ENCODE measurements at regions not wholly inside any gene's neighbourhood (a gene's known extent, or its start where the extent isn't known, plus 50 kb on each side); places are given as distances from the start of the nearest gene placed in this dataset.
"Not testable (repeated sequence)": the region's sequence is repeated elsewhere in the genome, so short reads cannot be mapped to it uniquely, and the experiment has no call there.

- no peak for TF ChIP-seq CTCF (IDR thresholded peaks at IDR 0.05)
- H3K4me2 ChIP-seq (replicated peaks; ENCODE audit: extremely low read depth, low read length, poor library complexity, severe bottlenecking) = no peak overlapping the region
- no peak overlapping the region for H3K9ac ChIP-seq (ENCODE audit: insufficient read depth, low read length, poor library complexity, severe bottlenecking)
- H3K9me3 Mint-ChIP-seq = peaks cover 0 to 9% (median 2%) of the 10 kb centered on the region in 7 donors
- no peak overlapping the region for H2AFZ ChIP-seq (ENCODE audit: insufficient read depth, low read depth, low read length, poor library complexity, severe bottlenecking)
- no peaks in the 10 kb centered on the region for H3K36me3 ChIP-seq (replicated peaks in 1 of 2; ENCODE audit: control insufficient read depth in 1 of 2, insufficient read depth in 2 of 2, low read length in 2 of 2)
- no peak overlapping the region for H3K4me3 Mint-ChIP-seq
- peaks cover 0 to 3% (median 0%) of the 10 kb centered on the region in 3 donors for H3K27me3 Mint-ChIP-seq (ENCODE audit: low read depth in 3 of 3)
- H3K9me3 ChIP-seq (replicated peaks in 1 of 2; ENCODE audit: control insufficient read depth in 1 of 2, insufficient read depth in 1 of 2, low read length in 2 of 2) = peaks cover 0 to 3% of the 10 kb centered on the region in 2 donors
- H3K36me3 Mint-ChIP-seq = no peaks in the 10 kb centered on the region
- intact Hi-C loops (cut with micrococcal nuclease) = no loop called here
- H3K4me1 ChIP-seq (ENCODE audit: control insufficient read depth in 1 of 2, insufficient read depth in 2 of 2, low read length in 2 of 2) = no peaks in the 10 kb centered on the region
- H3K4me1 Mint-ChIP-seq = no peaks in the 10 kb centered on the region
- no peaks in the 10 kb centered on the region for H4K20me1 ChIP-seq (ENCODE audit: insufficient read depth, low read length)
- no peak overlapping the region for H3K4me3 ChIP-seq (replicated peaks in 1 of 3; ENCODE audit: low read depth in 2 of 3, low read length in 3 of 3)
- H3K27me3 ChIP-seq (ENCODE audit: control insufficient read depth in 2 of 2, insufficient read depth in 2 of 2, low read length in 2 of 2) = no peaks in the 10 kb centered on the region
- no peak overlapping the region for H3K27ac Mint-ChIP-seq
- DNase-seq = no peak
- H3K27ac ChIP-seq (ENCODE audit: low read depth in 1 of 2, low read length in 2 of 2) = no peak overlapping the region
- no peaks in the 10 kb centered on the region for H3K79me2 ChIP-seq (ENCODE audit: insufficient read depth, low read length)
- WGBS (ENCODE audit: insufficient coverage) = 85% methylated on average over 3 of the region's 4 CpGs
Measured at GRCh38 chr10:81603106-81603620, 271.8 kb upstream of the NRG3 start.

- H3K4me1 Mint-ChIP-seq; H3K36me3 ChIP-seq (replicated peaks in 1 of 2; ENCODE audit: control insufficient read depth in 1 of 2, insufficient read depth in 2 of 2, low read length in 2 of 2); H3K27ac ChIP-seq (ENCODE audit: low read depth in 1 of 2, low read length in 2 of 2); H3K27ac Mint-ChIP-seq; H3K4me3 ChIP-seq (replicated peaks in 1 of 3; ENCODE audit: low read depth in 2 of 3, low read length in 3 of 3); H3K4me1 ChIP-seq (ENCODE audit: control insufficient read depth in 1 of 2, insufficient read depth in 2 of 2, low read length in 2 of 2); H4K20me1 ChIP-seq (ENCODE audit: insufficient read depth, low read length); H3K36me3 Mint-ChIP-seq; H3K4me2 ChIP-seq (replicated peaks; ENCODE audit: extremely low read depth, low read length, poor library complexity, severe bottlenecking); H3K27me3 ChIP-seq (ENCODE audit: control insufficient read depth in 2 of 2, insufficient read depth in 2 of 2, low read length in 2 of 2); H3K27me3 Mint-ChIP-seq (ENCODE audit: low read depth in 3 of 3); H2AFZ ChIP-seq (ENCODE audit: insufficient read depth, low read depth, low read length, poor library complexity, severe bottlenecking); H3K9me3 Mint-ChIP-seq; DNase-seq; intact Hi-C loops (cut with micrococcal nuclease); H3K9ac ChIP-seq (ENCODE audit: insufficient read depth, low read length, poor library complexity, severe bottlenecking); H3K79me2 ChIP-seq (ENCODE audit: insufficient read depth, low read length); H3K4me3 Mint-ChIP-seq: not testable (repeated sequence)
- peaks cover 14 to 17% of the 10 kb centered on the region in 2 donors for H3K9me3 ChIP-seq (replicated peaks in 1 of 2; ENCODE audit: control insufficient read depth in 1 of 2, insufficient read depth in 1 of 2, low read length in 2 of 2)
- 84% methylated on average over 3 of the region's 7 CpGs for WGBS (ENCODE audit: insufficient coverage)
Measured at GRCh38 chr10:81644485-81644884, 230.5 kb upstream of the NRG3 start.
